NCI-H460 (cell line): ENCODE measurements at regions not wholly inside any gene's neighbourhood (a gene's known extent, or its start where the extent isn't known, plus 50 kb on each side); places are given as distances from the start of the nearest gene placed in this dataset.

Experiments used
- small RNA-seq, 2 experiments: library from RNA; depleted of rRNA; stranded (forward); fragments of <200 nt; gene quantifications; one replicate each; pipeline ENCODE3, GENCODE V24; 2014

Small RNA genes in the stretch of these regions (small RNA-seq; reads per million reads assigned to genes)
- 0 reads per million in 2 experiments for gene RF00394
